NB4 (cell line): ENCODE measurements at regions not wholly inside any gene's neighbourhood (a gene's known extent, or its start where the extent isn't known, plus 50 kb on each side); places are given as distances from the start of the nearest gene placed in this dataset.

Source experiments
- CTCF ChIP-seq: IDR thresholded peaks from one replicate; pipeline ENCODE4 v1.5.1; 2012; ENCODE audit warnings: low read depth, low read length
- MYC ChIP-seq: IDR thresholded peaks from 2 replicates; pipeline ENCODE4 v1.6.1; 2011; ENCODE audit warnings: low read depth, low read length
- POLR2A ChIP-seq: IDR thresholded peaks from 2 replicates; pipeline ENCODE4 v1.6.1; 2011; ENCODE audit warnings: mild to moderate bottlenecking; ENCODE audit not compliant: insufficient read length; ENCODE audit errors: extremely low read depth

GRCh38 chr6:137802408-137803182, 64.5 kb upstream of the TNFAIP3 start:
- TF ChIP-seq CTCF (no peak), POLR2A (no peak), MYC (no peak)
